Naive B cell (primary cell): ENCODE measurements at regions not wholly inside any gene's neighbourhood (a gene's known extent, or its start where the extent isn't known, plus 50 kb on each side); places are given as distances from the start of the nearest gene placed in this dataset.

Experiments
- ATAC-seq, 2 donors: fragments of 150-1000 bp; cut with Tn5 transposase; 2 replicates each; pipeline ENCODE4 v1.10.0; 2021; ENCODE audit warnings: low read depth in 2 of 2, mild to moderate bottlenecking in 2 of 2, moderate library complexity in 2 of 2
- DNase-seq: peaks from one replicate; pipeline ENCODE4 v3.0.0; 2022
- H3K27ac Mint-ChIP-seq, 6 donors: one replicate each; pipeline ENCODE4 v1.8.0; 2020 to 2022; ENCODE audit warnings: mild to moderate bottlenecking in 6 of 6, mixed read lengths in 6 of 6, moderate library complexity in 5 of 6, inconsistent platforms in 2 of 6
- H3K27me3 Mint-ChIP-seq, 3 donors: one replicate each; pipeline ENCODE4 v1.8.0; 2021 to 2022; ENCODE audit warnings: mixed read lengths in 3 of 3, mild to moderate bottlenecking in 1 of 3
- H3K36me3 Mint-ChIP-seq, 2 donors: one replicate each; pipeline ENCODE4 v1.8.0; 2020 to 2022; ENCODE audit warnings: mixed read lengths in 2 of 2, inconsistent platforms in 1 of 2, mild to moderate bottlenecking in 1 of 2
- H3K4me1 Mint-ChIP-seq, 3 donors: one replicate each; pipeline ENCODE4 v1.8.0; 2020 to 2022; ENCODE audit warnings: mixed read lengths in 3 of 3, inconsistent platforms in 1 of 3, mild to moderate bottlenecking in 1 of 3, moderate library complexity in 1 of 3
- H3K4me3 Mint-ChIP-seq, 8 donors: one replicate each; pipeline ENCODE4 v1.8.0; 2020 to 2022; ENCODE audit warnings: mild to moderate bottlenecking in 8 of 8, mixed read lengths in 8 of 8, moderate library complexity in 8 of 8, inconsistent platforms in 2 of 8
- H3K9me3 Mint-ChIP-seq, 7 donors: one replicate each; pipeline ENCODE4 v1.8.0; 2020 to 2022; ENCODE audit warnings: mixed read lengths in 7 of 7, mild to moderate bottlenecking in 5 of 7, inconsistent platforms in 2 of 7, moderate library complexity in 1 of 7

DNA sequence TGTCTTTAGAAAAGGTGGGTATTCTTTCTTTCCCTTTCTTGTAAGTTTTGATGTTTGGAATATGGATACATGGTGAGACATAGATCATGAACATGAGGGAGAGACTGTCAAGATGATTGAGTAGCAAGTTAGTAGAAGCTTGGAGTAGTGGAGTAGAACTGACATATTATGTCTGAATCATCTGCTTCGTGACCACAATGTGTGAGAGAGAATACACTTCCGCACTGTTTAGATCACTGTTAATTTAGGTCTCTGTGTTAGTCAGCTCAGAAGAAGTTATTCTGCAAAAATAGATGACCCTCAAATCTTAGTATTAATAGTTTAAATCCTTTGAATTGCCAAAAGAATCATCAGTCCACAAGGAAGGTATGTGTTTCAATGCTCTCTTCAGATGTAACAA is 151.0 kb downstream of the OXSM start:
- Mint-ChIP-seq H3K27ac (peak overlapping the region in 1 of 6 donors; percentile 64), H3K27me3 (no peaks in the 10 kb centered on the region), H3K4me3 (no peak overlapping the region), H3K36me3 (no peaks in the 10 kb centered on the region), H3K9me3 (peaks cover 0 to 5% (median 0%) of the 10 kb centered on the region in 7 donors), H3K4me1 (no peaks in the 10 kb centered on the region)
- no peak for ATAC-seq
- no peak for DNase-seq

DNA sequence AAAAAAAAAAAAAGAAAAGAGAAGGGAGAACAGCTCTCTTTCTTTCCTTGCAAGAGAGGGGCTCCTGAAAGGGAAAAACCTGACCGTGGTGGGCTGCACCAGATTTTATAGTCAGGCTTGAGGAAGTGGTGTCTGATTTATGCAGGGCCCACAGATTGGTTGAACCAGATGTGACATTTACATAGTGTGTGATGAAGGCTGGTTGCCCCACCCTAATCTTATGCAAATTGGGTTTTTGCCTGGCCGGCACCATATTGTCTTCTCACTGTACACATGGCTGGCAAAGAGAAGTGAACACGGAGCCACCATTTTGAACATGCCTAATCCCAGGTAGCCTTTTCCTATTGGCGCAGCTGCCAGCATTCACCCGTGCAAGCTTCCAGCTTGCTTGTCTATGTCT is 154.4 kb downstream of the OXSM start:
- H3K4me3 Mint-ChIP-seq = no peak overlapping the region
- H3K27me3 Mint-ChIP-seq = no peaks in the 10 kb centered on the region
- H3K27ac Mint-ChIP-seq = no peak overlapping the region
- no peaks in the 10 kb centered on the region for H3K36me3 Mint-ChIP-seq
- ATAC-seq (no peak), DNase-seq (no peak)
- peaks cover 0 to 5% (median 0%) of the 10 kb centered on the region in 7 donors for H3K9me3 Mint-ChIP-seq
- no peaks in the 10 kb centered on the region for H3K4me1 Mint-ChIP-seq

DNA sequence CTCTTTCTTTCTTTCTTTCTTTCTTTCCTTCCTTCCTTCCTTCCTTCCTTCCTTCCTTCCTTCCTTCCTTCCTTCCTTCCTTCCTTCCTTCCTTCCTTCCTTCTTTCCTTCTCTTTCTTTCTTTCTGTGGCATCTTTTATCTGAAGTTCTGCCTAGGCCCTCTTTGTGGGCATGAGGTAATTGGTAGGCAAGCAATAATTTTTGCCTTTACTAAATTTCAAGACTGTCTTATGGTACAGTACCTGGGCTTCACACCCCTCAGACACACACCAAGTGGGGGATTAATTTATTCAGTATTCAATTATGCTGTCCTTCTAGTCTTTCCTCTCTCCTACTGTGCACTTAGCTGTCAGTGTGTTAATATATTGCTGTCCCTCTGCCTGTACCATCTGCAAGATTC is 155.5 kb downstream of the OXSM start:
- Mint-ChIP-seq H3K4me1 (no peaks in the 10 kb centered on the region), H3K4me3 (no peak overlapping the region), H3K27me3 (no peaks in the 10 kb centered on the region), H3K27ac (peak overlapping the region in 1 of 6 donors; percentile 87), H3K36me3 (no peaks in the 10 kb centered on the region), H3K9me3 (peaks cover 0 to 5% (median 0%) of the 10 kb centered on the region in 7 donors)
- DNase-seq (no peak), ATAC-seq (no peak)

DNA sequence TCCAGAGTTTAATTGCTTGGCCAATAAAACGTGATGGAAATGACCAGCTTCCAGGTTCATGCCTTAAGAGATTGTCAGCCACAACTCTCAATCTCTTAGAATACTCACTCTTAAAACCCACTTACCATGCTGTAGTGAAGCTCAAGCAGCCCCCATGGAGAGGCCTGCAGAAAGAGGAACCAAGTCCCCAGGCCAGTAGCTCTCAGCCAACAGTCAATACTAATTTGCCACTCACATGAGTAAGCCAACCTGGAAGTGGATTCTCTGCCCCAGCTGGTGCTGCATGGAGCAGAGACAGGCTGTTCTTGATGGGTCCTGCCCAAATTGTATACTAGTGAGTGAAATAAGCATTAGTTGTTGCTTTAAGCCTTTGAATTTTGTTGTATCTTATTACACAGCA is 155.9 kb downstream of the OXSM start:
- Mint-ChIP-seq H3K36me3 (no peaks in the 10 kb centered on the region), H3K4me3 (no peak overlapping the region), H3K27me3 (no peaks in the 10 kb centered on the region), H3K27ac (no peak overlapping the region), H3K4me1 (no peaks in the 10 kb centered on the region), H3K9me3 (peaks cover 0 to 5% (median 0%) of the 10 kb centered on the region in 7 donors)
- DNase-seq (no peak), ATAC-seq (peak in 1 of 2 donors; percentile 25)

DNA sequence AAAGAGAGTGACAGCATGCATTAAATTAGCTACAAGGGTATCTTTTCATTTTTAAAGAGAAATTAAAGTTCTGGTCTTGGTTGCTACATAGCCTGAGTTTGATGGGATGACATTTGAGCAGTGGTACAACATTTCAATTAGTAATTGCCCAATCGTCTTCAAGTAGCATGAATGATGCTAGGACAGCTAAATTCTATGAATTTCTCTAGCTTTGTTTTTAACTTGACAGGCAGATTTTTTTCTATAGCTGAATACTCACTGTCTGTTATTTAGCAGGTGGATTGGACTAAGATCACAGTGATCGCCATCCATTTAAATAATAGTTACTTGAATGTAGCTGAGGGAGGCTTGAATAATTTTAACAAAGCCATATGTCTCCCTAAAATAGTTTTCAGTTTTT is 162.2 kb downstream of the OXSM start:
- ATAC-seq (no peak), DNase-seq (no peak)
- H3K4me3 Mint-ChIP-seq = no peak overlapping the region
- no peaks in the 10 kb centered on the region for H3K4me1 Mint-ChIP-seq
- no peaks in the 10 kb centered on the region for H3K36me3 Mint-ChIP-seq
- no peak overlapping the region for H3K27ac Mint-ChIP-seq
- H3K27me3 Mint-ChIP-seq = peaks cover 0 to 5% (median 0%) of the 10 kb centered on the region in 3 donors
- H3K9me3 Mint-ChIP-seq = peaks cover 0 to 2% (median 0%) of the 10 kb centered on the region in 7 donors

DNA sequence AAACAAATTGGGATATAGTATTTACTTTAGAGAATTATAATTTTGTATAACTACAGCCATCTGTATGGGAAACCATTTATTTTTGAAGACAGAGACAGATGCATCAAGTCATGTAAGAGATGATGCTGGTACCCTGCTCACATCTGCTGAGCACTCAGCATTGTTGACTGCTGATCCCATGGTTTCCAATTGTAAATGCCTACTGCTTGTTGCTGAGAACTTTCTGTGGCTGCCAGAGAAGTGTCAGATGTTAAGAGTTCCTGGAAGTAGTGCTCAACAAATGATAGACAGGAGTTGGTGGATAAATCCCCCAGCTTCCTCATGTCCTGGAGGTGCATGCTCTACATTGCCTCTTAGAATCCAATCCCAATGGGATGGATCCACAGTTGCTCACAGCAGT is 167.1 kb downstream of the OXSM start:
- ATAC-seq (no peak), DNase-seq (no peak)
- H3K4me3 Mint-ChIP-seq = no peak overlapping the region
- H3K9me3 Mint-ChIP-seq = peaks cover 0 to 2% (median 0%) of the 10 kb centered on the region in 7 donors
- no peaks in the 10 kb centered on the region for H3K36me3 Mint-ChIP-seq
- no peaks in the 10 kb centered on the region for H3K4me1 Mint-ChIP-seq
- no peak overlapping the region for H3K27ac Mint-ChIP-seq
- H3K27me3 Mint-ChIP-seq = peaks cover 0 to 5% (median 0%) of the 10 kb centered on the region in 3 donors

DNA sequence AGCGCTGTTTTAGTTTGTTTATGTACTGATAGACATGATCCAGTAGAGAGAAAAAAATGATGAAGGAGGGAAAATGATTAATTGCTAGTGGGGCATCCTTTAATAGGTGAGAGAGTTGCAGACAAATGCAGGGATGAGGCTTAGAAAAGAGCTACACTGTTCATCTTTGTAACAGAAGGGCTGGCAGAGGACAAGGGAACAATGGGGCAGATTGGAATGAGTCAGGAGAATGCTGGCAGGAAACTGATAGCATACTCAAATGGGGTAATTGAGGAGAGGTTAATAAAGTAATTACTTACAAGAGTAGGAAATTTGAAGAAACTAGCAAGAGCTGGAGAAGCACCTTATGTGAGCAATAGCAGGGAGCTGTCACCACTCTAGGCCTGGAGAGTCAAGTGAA is 170.9 kb downstream of the OXSM start:
- Mint-ChIP-seq H3K4me3 (no peak overlapping the region), H3K4me1 (no peaks in the 10 kb centered on the region), H3K27me3 (peaks cover 0 to 4% (median 0%) of the 10 kb centered on the region in 3 donors), H3K27ac (no peak overlapping the region), H3K36me3 (no peaks in the 10 kb centered on the region), H3K9me3 (no peaks in the 10 kb centered on the region)
- DNase-seq (no peak), ATAC-seq (no peak)

DNA sequence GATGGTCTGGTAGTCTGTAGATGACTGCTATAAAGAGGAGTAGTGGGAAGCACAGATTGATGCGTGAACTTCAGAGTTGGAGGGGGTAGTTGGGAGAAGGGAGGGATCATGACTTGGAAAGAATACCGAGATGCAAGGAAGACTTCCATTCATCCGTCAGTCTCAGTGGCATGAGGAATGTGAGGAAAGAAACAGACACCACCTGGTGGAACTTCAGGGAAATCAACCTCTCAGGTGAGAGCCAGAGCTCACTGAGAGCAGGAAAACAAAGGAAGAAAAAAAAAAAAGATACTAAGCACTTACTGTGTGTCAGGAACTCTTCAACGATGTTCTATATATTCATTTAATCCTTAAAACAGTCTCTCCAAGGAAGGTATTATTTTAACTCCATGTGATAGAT is 172.4 kb downstream of the OXSM start:
- Mint-ChIP-seq H3K9me3 (no peaks in the 10 kb centered on the region), H3K27ac (no peak overlapping the region), H3K27me3 (no peaks in the 10 kb centered on the region), H3K4me3 (no peak overlapping the region), H3K4me1 (no peaks in the 10 kb centered on the region), H3K36me3 (no peaks in the 10 kb centered on the region)
- no peak for ATAC-seq
- no peak for DNase-seq

DNA sequence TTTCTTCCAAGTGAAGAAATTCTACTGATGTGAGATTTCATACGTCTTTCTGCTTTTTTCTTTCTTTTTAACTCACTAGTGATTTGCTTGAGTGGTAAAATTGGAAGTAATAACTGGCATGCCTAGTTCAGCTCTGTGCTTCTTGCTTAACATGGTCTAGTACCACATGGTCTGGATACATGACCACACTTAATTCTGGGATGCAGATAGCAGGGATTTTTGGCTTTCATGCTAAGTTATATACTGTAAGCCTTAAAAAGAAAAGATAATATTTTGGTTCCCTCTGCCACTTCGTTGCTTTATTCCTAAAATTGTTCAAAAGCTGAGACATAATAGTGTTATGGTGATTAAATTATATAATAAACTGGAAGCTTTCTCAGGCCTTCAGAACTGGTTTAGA is 174.3 kb downstream of the OXSM start:
- Mint-ChIP-seq H3K9me3 (no peaks in the 10 kb centered on the region), H3K27me3 (no peaks in the 10 kb centered on the region), H3K4me1 (no peaks in the 10 kb centered on the region), H3K4me3 (no peak overlapping the region), H3K27ac (no peak overlapping the region), H3K36me3 (no peaks in the 10 kb centered on the region)
- ATAC-seq (no peak), DNase-seq (no peak)

DNA sequence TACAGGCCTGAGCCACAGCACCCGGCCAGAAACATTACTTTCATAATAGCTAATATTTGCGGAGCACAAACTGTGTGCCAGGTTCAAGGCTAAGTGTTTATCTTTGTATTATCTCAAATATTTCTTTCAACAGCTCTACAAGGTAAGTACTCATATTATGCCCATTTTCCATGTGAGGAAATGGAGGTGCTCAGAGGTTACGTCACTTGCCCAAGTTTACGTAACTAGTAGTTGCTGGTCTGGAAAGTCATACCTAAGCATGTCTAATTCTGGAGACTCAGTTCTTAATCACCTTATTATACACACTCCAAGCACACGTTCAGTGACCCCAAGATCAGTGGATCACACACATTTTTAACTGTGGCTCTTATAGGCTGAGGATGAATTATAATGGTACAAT is 177.5 kb downstream of the OXSM start:
- Mint-ChIP-seq H3K36me3 (no peaks in the 10 kb centered on the region), H3K4me1 (no peaks in the 10 kb centered on the region), H3K9me3 (peaks cover 0 to 6% (median 0%) of the 10 kb centered on the region in 7 donors), H3K27me3 (no peaks in the 10 kb centered on the region), H3K4me3 (no peak overlapping the region), H3K27ac (no peak overlapping the region)
- ATAC-seq = no peak
- DNase-seq = no peak

DNA sequence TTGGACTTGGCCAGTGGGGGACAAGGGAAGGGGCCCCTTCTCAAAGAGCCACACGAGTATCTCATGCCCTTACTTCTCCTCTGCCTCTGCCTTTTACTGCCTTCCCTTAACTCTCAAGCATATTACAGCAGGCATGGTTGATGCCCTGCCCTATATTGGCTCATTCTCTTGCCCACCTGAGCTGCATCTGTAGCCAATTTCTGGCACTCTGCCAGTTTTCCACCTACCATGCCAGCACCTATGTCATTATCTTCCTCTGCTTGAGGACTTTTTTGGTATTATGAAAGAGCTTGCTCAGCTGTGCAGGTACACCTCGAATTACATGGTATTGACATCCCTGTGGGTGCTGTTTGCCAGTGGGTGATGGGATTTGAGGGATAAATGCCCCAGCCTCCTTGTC is 181.8 kb downstream of the OXSM start:
- H3K4me1 Mint-ChIP-seq = no peaks in the 10 kb centered on the region
- no peak overlapping the region for H3K27ac Mint-ChIP-seq
- ATAC-seq = no peak
- H3K36me3 Mint-ChIP-seq = no peaks in the 10 kb centered on the region
- no peaks in the 10 kb centered on the region for H3K27me3 Mint-ChIP-seq
- no peak for DNase-seq
- H3K4me3 Mint-ChIP-seq = no peak overlapping the region
- peaks cover 0 to 6% (median 0%) of the 10 kb centered on the region in 7 donors for H3K9me3 Mint-ChIP-seq

DNA sequence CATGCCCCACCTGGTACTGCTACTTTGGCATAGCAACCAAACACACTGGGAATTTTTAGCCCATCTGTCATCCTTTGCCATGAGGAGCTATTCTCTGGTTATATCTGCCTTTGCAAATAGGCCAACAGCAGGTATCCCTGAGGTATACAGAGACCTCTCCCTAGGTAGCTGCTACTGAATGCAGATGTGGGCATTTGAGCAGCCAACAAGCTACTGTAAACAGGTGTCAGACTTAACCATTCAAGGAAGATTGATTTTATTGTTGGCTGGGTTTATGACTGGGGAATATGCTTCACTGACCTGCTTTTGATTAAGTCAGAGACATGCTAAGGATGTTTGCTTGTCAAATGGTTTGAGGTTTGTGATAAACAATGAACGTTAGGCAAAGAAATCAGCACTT is 183.2 kb downstream of the OXSM start:
- peaks cover 0 to 6% (median 0%) of the 10 kb centered on the region in 7 donors for H3K9me3 Mint-ChIP-seq
- H3K4me3 Mint-ChIP-seq = no peak overlapping the region
- DNase-seq (no peak), ATAC-seq (no peak)
- no peaks in the 10 kb centered on the region for H3K36me3 Mint-ChIP-seq
- H3K4me1 Mint-ChIP-seq = no peaks in the 10 kb centered on the region
- H3K27ac Mint-ChIP-seq = no peak overlapping the region
- H3K27me3 Mint-ChIP-seq = no peaks in the 10 kb centered on the region

DNA sequence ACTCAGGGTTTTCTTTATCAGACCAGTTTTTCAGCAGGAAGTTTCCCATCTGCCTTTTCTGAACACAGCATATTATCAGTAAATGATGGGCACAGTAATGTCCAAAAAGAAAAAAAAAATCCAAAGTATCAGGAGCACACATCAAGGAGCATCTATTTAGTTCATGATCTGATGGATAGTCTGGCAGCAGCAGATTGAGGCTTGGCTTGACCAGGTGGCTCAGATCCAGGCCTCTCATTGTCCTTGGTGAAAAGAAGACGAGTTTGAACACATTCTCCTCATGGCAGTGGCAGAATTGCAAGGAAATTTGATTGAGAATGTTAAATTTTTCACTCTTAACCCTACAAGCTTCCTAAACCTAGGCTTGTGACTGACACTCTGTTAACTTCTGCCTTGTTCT is 192.9 kb downstream of the OXSM start:
- no peak overlapping the region for H3K4me3 Mint-ChIP-seq
- no peaks in the 10 kb centered on the region for H3K4me1 Mint-ChIP-seq
- no peaks in the 10 kb centered on the region for H3K36me3 Mint-ChIP-seq
- peaks cover 0 to 7% (median 0%) of the 10 kb centered on the region in 3 donors for H3K27me3 Mint-ChIP-seq
- ATAC-seq (no peak), DNase-seq (no peak)
- peak overlapping the region in 1 of 6 donors; percentile 6 for H3K27ac Mint-ChIP-seq
- peaks cover 0 to 1% (median 0%) of the 10 kb centered on the region in 7 donors for H3K9me3 Mint-ChIP-seq

DNA sequence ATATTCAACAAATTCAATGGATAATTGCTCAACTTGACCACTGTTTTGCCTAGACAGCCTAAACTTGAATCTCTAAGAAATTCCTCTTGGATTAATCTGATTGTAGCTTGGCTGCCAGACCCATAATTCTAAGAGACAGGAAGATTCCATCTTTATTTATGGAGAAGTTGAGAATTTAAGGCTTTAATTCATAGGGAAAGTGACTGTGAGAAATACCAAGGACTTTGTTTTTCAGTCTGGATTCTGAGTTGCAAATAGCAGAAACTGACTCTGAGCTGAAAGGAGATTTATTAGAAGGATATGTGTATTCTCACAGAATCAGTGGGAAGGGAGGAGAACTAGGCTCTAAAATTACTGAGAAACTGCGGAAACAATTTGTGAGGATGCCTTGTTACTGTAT is 195.7 kb downstream of the OXSM start:
- DNase-seq (no peak), ATAC-seq (no peak)
- Mint-ChIP-seq H3K9me3 (peaks cover 0 to 4% (median 0%) of the 10 kb centered on the region in 7 donors), H3K27ac (no peak overlapping the region), H3K36me3 (no peaks in the 10 kb centered on the region), H3K4me1 (no peaks in the 10 kb centered on the region), H3K4me3 (no peak overlapping the region), H3K27me3 (peaks cover 0 to 7% (median 0%) of the 10 kb centered on the region in 3 donors)

DNA sequence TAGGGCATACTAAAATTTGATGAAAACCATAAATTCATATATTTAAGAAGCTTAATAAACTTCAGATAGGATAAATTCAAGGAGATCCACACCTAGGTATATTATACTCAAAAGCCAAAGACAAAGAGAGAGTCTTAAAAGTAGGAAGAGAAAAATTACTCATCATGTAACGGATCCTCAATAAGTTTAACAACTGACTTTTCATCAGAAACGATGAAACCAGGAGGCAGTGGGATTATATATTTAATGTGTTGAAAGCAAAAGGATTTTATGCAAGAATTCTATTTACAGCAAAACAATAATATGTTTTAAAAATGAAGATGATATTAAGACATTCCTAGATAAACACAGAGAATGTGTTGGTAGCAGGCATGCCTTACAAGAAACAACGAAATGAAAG is 202.7 kb downstream of the OXSM start:
- Mint-ChIP-seq H3K4me1 (no peaks in the 10 kb centered on the region), H3K9me3 (peaks cover 9 to 33% (median 25%) of the 10 kb centered on the region in 7 donors), H3K27me3 (no peaks in the 10 kb centered on the region), H3K4me3 (no peak overlapping the region), H3K27ac (no peak overlapping the region), H3K36me3 (peaks cover under 1 to 7% of the 10 kb centered on the region in 2 donors)
- DNase-seq = no peak
- ATAC-seq = no peak
